GM12891 (cell line): ENCODE measurements at regions not wholly inside any gene's neighbourhood (a gene's known extent, or its start where the extent isn't known, plus 50 kb on each side); places are given as distances from the start of the nearest gene placed in this dataset.

Experiments used
- POLR2A ChIP-seq: IDR thresholded peaks from 2 replicates; pipeline ENCODE4 v1.6.1; 2011; ENCODE audit warnings: low read depth, low read length, control low read depth
- POLR2AphosphoS5 ChIP-seq: IDR thresholded peaks from 2 replicates; pipeline ENCODE4 v1.6.1; 2011; ENCODE audit warnings: low read depth, low read length, control low read depth
- SPI1 ChIP-seq: IDR thresholded peaks from 2 replicates; pipeline ENCODE4 v1.6.1; 2011; ENCODE audit warnings: low read depth, low read length, control low read depth
- TAF1 ChIP-seq: IDR thresholded peaks from 2 replicates; pipeline ENCODE4 v1.6.1; 2011; ENCODE audit warnings: low read depth, low read length, control low read depth

- TF ChIP-seq POLR2A (no peak), POLR2AphosphoS5 (no peak), SPI1 (no peak), TAF1 (no peak)
Measured at GRCh38 chr12:125255935-125256633, 190.8 kb downstream of the AACS start.
